OCI-LY3 (cell line): ENCODE measurements at regions not wholly inside any gene's neighbourhood (a gene's known extent, or its start where the extent isn't known, plus 50 kb on each side); places are given as distances from the start of the nearest gene placed in this dataset.

Experiments
- CTCF ChIP-seq: fragments of 200-600, 300-600 bp; sonication (generic); IDR thresholded peaks from 2 replicates; pipeline ENCODE4 v1.5.1; 2014; ENCODE audit warnings: antibody characterized with exemption, low read length, low read depth
- EZH2phosphoT487 ChIP-seq: fragments of 200-600 bp; shearing (Covaris generic); IDR thresholded peaks from 2 replicates; pipeline ENCODE4 v1.6.1; 2018; ENCODE audit warnings: antibody characterized with exemption, mixed run types, low read depth

DNA sequence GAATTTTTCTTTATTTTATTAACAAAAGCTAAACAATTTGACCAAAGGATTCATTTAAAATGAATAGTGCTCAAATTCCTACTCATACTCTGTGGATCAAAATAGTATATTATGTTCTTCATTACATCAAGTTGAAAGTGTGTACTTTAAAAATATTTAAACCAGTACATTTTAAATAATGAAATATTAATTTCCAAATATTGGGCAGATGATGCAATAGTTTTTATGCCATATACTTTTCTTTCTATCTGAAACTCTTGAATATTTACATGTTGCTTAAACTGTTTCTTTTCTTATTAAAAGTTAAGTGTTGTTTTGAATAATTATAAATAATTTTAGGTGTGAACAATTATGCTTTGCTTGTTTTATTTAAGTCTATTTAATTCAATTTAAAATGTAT, 144.7 kb upstream of the TMPRSS15 start:
- TF ChIP-seq EZH2phosphoT487 (no peak), CTCF (no peak)
